ENCODE measurements at regions not wholly inside any gene's neighbourhood (a gene's known extent, or its start where the extent isn't known, plus 50 kb on each side); places are given as distances from the start of the nearest gene placed in this dataset.

DNA sequence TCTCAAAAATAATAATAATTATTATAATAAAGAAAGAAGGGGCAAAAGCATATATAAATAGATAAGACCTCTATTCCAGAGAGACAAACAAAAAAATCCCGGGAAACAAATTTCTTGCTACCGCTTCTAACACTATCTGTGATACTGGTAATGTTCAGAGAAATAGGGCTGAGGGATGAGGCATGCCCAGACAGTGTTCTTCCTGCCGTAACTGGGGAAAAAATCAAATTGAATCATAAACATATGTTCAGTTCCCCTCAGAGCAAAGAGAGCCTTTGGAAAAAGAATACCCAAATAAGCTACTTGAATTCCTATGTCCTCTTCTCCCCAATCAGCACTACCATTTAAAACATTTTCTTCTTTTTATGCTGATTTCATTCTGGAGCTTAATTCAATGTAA, 688.0 kb downstream of the KCNJ2 start:
- TF ChIP-seq CTCF (IDR thresholded peaks at IDR 0.05) (no peak), POLR2A (IDR thresholded peaks at IDR 0.05) (no peak), EP300 (IDR thresholded peaks at IDR 0.05) (no peak)
